Left kidney (tissue), 1 donor: ENCODE measurements at regions not wholly inside any gene's neighbourhood (a gene's known extent, or its start where the extent isn't known, plus 50 kb on each side); places are given as distances from the start of the nearest gene placed in this dataset.
"Not testable (repeated sequence)": the region's sequence is repeated elsewhere in the genome, so short reads cannot be mapped to it uniquely, and the experiment has no call there.

Source experiments
- DNase-seq: peaks from one replicate; pipeline ENCODE4 v3.0.0-alpha.2; 2013

DNA sequence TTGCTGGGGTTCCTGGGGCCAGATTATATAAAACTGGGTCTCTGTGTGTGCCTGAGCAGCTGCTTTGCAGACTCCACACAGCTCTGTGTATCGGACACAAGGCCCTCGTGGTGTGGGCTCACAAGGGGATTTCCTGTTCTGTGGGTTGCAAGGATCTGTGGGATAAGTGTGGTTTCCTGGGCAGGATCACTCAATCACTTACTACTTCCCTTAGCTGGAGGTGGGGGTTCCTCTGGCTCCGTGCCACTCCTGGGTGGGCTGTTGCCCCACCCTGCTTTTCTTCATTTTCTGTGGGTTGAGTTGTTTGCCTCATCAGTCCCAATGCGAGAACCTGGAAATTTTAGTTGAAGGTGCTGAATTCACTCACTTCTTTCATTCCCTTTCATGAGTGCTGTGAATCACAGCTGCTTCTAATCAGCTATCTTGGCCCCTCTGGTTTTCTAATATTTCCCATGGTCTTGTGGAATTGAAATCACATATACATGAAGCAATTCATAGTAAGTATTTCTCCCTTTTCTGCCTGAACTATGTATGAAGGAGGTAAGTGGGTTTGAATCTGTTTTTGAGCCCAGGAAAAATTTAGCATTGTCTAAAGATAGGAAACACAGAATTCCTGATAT is 196.3 kb downstream of the DCDC2C start:
- no peak for DNase-seq

DNA sequence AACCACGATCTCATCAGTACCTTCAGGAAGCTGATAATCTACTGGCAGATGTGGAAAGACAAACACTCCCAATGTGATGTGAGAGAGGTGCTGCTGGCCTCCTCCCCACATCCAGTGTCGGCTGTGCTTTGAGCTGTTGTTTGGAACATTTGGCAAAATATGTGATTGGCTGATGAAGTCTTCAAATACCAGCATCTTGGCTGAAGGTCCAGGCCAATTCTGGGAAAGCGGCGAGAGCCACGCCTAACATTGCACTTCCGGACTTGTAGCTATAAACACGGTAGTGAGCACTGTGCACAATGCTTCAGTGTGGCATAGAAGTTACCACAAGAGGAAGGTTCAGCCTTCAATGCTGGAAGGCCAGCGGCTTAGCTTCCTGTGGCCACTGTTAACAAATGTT is 198.8 kb downstream of the DCDC2C start:
- no peak for DNase-seq

DNA sequence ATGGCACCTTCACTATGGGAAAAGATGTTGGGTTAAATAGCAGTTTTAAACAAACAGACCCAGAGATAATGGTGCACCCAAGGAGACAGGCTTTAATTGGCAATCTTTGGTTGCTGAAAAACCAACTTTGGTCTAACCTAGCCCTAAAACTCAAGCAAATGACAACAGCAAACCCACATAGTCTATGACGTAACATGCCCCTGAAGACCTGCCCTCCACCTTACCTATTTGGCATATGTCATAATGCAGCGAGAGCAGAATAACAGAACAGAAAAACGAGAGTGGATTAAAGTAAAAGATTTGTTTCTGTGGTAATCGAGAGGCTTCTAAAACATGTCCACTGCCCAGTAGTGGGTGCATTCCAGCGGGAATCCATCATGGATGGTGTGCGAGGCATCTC is 200.7 kb downstream of the DCDC2C start:
- DNase-seq: no peak

DNA sequence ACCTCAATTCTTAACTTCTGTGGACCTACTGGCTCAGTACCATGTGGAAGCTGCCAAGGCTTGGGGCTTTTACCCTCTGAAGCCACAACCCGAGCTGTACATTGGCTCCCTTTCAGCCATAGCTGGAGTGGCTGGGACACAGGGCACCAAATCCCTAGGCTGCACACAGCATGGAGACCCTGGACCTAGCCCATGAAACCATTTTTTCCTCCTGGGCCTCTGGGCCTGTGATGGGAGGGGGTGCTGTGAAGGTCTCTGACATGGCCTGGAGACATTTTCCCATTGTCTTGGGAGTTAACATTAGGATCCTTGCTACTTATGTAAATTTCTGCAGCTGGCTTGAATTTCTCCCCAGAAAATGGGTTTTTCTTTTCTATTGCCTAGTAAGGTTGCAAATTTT is 205.1 kb downstream of the DCDC2C start:
- not testable (repeated sequence) for DNase-seq

DNA sequence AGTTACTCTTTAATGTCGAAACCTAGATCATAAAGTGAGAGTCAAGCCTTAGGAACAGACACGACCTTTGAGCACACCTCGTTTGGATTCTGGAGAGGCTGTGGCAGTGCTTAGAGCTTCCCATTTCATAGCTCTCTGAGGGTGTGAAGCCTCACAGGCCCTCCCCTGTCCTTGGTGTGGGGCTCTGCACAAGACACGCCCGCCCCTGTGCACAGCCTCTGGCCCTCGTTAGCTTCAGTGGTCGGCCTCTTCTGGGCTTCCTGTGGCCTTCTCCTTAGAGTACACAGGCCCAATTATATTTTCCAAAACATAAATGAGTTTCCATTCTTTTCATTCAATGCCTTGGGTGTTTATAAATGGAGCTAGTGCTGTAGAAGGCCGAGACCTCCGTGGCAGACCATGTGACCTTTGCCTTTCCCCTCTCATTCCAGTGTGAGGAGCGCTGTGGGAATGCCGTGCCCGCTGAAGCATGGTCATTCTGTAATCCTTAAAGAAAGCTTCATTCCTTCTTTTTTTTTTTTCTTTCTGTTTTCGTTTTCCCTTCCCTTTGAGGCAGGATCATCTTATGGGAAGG is 208.6 kb downstream of the DCDC2C start:
- DNase-seq: no peak

DNA sequence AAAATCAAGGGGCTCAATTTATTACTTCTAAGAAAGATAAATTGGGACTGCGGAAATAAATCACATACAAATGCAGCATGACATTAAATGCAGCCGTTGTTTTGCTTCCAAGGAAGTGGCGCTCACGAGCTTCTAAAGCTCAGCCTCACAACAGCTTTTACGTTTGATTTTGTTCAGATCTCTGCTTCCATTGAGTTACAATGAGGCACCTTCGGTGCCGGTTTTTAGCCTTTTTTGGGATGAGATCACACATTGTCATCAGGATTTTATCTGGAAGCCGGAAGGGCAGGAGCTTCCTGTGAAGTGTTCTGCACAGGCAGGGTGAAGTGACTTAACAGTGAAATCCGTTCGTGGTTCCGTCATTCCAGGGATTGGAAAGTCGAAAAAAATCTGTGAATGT is 209.8 kb downstream of the DCDC2C start:
- DNase-seq: no peak

DNA sequence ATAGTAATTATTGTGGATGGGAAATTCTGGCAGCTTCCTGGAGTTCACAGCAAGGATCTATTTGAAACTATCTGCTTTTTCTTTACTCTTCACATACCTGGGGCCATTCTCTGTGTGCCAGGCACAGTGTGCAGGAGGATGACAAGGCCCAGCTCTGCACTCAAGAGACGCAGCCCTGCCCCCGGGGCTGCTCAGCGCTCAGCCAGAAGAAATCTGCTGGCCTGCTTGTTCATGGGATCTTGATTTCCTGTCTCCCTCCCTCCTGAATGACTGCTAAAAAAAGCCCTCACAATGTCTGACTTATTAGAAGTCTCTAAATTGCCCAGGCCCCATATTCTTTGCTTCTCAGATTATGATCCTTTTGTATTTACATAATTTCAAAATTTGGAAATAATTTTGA is 210.9 kb downstream of the DCDC2C start:
- no peak for DNase-seq

DNA sequence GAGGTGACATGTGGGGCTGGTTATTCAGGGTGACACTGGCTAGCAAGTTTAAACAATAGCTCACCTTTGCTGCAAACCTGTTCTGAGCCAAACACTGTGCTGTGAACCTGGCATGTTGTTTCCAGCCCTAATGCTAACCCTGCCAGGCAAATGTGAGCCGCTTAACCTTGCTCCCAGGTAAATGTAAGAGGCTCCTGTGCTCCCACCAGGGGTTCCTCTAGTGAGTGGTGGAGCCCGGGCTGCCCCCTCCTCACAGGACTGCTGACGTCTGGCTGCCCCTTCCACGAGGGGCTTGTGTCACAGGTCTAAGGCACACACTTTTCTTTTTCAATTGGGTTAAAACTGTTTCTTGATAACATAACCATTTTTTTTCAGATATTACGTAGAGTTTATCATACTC is 223.7 kb downstream of the DCDC2C start:
- no peak for DNase-seq

DNA sequence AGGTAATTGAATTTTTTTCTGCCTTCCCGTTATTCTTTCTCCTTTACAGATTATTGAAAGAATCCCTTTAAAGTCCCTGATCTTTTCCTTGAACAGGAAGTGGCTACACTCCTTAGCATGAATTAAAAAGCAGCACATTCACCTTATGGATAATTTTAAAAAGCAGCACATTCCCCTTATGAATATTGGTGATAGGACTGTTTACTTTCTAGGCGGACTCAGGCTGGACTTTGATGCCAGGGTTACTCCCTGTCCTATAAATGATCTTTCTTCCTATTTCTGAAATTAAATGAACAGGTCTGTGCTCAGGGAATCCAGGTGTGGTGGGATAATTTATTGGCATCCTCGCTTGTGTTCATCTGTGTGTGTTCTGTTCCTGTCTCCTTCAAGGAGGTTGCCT is 226.0 kb downstream of the DCDC2C start:
- no peak for DNase-seq

DNA sequence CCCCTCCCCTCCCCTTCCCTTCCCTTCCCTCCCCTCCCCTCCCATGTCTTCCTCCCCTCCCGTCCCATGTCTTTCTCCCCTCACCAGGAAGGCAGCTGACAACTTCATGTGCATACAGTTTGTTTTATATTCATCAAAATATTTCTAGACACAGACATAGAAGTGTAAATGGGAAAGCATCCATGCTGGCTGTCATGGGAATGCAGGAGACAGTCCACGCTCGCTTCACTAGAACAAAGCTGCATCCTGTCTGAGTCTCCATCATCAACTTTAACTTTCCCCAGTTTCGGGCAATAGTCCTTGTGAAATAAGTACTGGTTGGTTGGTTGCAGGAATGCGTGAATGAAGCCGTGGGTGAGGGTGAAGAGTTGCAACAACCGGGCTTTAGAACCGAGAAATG is 226.9 kb downstream of the DCDC2C start:
- DNase-seq: no peak

DNA sequence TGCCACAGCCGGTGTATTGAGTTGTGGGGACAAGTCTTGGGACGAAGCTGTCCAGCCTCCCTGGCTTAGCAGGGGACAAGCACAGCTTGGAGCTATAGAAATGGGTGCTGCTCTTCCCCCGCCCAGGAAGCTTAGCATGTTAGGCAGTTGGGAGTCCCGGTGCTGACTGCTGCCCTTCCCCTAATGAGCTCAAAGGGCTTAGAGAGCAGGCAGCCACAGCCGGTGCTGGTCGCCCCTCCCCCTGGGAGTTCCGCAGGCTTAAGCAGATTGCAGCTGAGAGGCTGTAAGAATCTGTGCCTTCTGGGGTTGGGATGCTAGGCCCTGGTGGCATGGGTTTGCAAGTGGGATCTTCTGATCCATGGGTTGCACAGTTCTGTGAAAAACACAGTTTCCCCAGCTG is 237.3 kb downstream of the DCDC2C start:
- no peak for DNase-seq

DNA sequence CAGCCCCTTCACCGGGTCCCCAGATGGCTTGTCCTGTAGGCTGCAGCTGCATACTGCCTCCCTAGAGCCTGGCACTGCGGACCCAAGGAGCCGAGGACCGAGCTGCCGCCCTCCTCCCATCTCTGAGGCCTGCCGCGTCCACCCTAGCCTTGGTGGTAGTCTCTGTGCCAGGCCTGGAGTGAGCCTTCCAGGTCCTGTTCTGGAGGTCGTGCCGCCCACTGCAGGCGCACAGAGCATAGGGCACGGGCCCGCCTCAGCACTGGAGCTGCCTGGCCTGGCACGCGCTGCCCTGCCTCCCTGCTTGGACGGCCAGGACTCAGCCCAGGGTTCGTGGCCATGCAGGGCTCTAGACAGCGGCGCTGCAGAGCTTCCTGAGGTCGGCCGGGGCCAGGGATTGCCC is 239.5 kb downstream of the DCDC2C start:
- DNase-seq: no peak

DNA sequence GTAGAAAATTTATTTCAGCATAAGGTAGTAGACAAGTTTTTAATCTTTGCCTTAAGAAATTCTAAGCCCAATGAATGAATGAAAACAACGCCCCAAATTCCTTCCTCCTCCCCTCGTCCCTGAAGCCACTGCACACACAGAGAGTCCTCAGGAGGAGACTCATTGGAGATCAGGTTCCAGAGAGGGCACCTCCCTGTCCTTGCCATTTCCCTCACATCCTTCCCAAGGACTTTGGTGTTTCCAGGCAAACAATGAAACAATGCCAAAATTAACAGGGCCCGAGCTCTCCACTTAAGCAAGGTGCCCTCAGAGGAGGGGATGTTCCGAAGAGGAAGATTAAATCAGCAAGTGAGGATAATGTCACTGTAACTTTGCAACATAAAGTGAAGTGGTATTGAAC is 240.7 kb downstream of the DCDC2C start:
- DNase-seq: no peak

DNA sequence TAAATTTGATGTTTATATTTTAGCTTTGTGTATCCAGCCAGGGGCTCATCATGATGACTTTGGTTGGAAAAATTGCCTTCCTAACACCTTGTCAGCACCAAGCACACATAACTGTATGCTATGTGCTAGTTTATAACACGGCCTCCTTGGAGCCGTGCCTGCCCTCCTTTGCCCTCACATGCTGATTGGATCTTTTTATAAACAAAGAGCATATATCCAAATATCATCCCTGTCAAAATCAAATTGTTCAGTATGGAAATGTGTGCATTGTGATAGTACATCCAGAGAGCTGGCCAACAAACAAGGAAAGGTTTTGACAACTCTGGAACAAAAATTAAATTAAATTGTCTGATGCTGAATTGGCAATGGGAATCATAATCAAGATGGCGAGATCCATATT is 241.5 kb downstream of the DCDC2C start:
- DNase-seq: no peak

DNA sequence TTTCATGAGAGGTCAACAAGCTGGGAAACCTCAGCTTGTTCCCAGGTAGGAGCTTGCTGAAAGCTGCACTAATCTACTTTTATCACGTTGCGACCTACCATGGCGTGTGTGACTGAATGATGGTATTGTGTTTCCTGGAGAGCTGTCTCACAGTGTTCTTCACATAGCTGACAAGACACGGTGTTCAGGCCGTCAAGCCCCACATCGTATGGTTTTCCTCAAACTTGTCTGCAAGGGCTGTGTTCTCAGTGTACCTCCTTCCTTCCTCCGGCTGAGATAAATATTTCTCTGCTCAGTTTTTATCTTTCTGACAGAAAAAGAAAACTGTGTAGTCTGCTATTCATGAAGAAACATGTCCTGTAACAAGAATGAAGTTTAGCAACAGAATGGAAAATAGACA is 244.8 kb downstream of the DCDC2C start:
- DNase-seq: no peak

DNA sequence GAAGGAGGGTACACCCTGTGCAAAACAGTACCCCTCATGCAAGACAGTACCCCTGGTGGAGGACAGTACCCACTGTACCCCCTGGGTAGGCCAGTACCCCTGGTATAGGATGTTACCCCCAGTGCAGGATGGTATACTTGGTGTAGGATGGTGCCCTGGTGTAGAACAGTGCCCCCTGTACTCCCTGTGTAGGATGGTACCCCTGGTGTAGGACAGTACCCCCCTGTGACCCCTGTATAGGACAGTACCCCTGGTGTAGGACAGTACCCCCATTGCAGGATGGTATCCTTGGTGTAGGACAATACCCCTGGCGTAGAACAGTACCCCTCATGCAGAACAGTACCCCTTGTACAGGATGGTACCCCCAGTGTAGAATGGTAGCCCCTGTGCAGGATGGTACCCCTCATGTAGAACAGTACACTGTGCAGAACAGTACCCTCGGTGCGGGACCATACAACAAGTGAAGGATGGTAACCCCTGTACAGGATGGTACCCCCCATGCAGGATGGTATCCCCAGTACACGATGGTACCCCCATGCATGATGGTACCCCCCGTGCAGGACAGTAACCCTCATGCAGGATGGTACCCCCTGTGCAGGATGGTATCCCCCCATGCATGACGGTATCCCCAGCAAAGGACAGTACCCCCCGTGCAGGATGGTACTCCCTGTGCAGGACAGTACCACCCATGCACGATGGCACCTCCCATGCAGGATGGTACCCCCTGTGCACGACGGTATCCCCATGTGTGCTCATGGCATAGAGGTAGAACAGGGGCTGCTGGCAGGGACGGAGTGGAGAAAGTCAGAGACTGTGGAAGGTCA is 248.0 kb downstream of the DCDC2C start:
- DNase-seq: no peak

DNA sequence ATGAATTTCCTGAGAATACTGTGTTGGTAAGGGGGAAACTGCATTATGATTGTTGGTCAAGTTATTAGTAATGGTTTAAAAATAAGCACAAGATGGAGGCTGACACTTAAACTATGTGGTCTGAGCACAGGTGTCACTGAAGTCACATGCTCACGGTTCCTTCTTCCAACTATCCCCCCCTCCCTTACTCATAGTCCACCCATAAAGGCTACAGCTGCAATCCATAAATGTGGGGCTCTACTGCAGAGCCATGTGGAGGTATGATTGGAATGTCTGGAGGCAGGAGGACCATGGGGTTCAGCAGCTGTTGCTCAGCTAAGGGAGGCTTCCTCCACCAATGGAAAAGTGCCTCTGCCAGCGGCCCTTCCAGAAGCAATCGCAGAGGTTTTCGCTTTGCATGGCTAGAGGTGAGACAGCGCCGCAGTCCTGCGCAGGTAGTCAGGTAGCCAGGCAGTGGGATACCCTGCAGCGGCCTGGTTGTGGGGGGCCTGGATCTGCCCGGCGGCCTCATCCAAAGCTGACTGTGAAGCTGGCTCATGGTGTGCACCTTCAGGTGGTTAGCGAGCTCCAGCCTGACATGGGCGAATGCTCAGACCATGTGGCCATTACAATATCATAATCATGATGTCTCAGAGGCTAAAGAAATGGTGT is 249.6 kb downstream of the DCDC2C start:
- DNase-seq: no peak

DNA sequence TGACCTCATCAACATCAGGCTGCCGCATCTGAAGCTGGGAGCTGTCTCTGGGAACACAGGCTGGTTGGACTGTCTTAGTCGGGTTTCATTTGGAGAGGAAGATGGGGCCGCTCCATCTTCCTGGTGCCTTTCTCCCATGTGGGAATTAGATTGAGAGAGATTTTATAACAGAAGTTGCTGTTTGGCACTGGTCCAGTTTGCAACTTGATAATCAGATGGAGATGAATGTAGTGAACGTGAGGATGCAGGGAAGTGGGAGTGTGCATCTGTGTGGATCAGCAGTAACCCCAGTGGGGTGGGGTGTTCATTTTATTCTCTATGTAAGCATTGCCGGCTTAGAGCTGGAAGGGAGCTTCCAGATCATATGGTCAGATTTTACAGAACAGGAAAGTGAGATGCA is 250.9 kb downstream of the DCDC2C start:
- DNase-seq: no peak

DNA sequence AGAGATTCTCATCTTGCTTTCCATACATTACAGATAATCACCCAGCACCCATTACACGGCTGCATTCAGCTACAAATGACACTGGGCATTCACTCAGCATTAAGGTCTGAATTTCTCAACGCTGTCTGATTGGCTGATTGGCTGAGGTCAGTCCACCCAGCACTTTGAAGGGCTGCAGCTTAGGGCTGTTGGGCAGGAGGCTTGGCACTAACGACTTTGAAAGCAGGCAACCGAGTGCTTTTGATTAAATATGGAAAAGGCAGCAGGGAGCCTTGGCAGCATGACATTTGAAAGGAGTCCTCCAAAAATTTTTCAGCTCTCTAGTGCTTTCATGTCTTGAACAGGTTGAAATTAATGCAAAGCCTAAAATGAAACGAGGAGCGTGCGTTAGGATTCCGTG is 253.0 kb downstream of the DCDC2C start:
- DNase-seq: no peak

DNA sequence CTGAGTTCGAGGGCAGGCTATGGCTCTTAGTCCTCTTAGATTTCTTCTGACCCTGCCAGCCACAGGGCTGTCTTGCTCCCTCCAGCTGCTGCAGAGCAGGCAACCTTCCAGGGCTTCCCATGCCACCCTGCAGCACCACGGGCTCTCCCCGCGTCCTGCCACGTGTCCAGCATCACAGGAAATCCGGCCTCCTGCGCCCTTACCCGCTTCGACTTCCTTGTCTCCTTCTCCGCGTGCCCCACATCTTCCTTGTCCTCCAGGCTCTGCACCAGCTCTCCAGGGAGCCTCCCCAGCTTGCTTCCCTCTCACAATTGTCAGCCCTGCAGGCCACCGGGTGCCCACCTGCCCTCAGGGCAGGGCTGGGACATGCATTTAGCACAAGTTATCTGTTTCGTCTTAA is 253.5 kb downstream of the DCDC2C start:
- DNase-seq: no peak

DNA sequence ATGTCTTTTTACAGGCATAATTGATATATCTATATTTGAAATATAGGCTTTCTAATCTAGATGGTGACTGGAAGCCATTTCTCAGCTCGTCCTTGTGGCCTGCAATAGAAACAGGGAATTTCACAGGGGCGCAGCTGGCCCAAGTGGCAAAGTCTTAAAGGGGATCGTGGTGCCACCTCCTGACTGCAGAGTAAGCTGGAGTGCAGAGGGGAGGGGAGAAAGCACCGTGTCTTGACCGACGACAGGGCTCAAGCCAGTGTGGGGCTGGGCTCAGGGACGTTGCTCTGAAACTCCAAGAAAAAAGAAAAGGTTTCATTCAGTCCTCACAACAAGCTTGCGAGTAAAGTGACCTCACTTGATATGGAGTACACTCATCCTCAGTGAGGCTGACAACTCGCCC is 255.1 kb downstream of the DCDC2C start:
- no peak for DNase-seq

DNA sequence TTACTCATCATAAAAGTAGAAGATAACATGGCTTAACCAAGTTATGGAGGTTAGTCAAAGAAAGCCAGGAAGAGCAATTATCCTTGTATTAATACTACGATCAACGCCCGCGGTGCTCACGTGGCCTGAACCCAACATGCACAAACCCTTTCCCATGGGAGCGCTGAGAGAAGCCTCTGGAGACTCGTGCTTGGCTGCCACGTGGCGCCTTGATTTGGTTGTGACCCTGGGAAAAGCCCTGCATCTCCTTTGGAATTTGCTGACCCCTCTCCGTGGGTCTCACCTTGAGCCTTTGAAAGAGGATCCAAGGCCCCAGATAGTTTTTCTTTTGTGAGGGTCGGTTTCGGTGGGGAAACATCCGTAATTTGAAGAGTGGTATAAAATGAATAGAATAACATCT is 255.6 kb downstream of the DCDC2C start:
- DNase-seq: no peak

DNA sequence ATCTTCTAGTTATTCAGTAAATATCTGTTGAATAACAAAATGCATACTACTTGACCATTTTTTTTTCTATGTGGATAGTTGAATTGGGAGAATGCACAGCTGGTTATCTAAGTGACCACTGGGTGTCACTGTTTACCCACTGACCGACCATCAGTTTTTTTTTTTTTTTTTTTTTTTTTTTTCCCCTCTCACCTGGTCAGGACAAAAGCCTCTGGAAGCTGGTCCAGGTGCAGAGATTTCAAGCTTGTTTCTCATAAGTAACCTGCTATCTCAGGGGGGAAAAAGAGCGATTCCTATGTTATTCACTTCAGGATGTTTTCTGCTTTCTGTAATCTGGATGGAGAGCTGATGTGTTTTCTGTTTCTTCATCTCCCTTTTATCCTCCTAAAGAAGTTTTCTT is 256.0 kb downstream of the DCDC2C start:
- peak; percentile 56 for DNase-seq
